Body of pancreas (tissue), 4 donors: ENCODE measurements at regions not wholly inside any gene's neighbourhood (a gene's known extent, or its start where the extent isn't known, plus 50 kb on each side); places are given as distances from the start of the nearest gene placed in this dataset.

Source experiments
- POLR2A ChIP-seq, 3 donors: fragments of 450-650 bp; IDR thresholded peaks; one replicate each; pipeline ENCODE4 v1.6.1; 2016; ENCODE audit warnings: antibody characterized with exemption in 3 of 3, mild to moderate bottlenecking in 2 of 3
- TF ChIP-seq, protein P1 (sequence below), 7 experiments: fragments of 450-650 bp in 4 of 7; fragments of 200-600 bp in 3 of 7; sonication (generic) in 3 of 7; IDR thresholded peaks; one replicate each; pipeline ENCODE4 v1.5.1; 2016 to 2019; ENCODE audit warnings: antibody characterized with exemption in 7 of 7

DNA sequence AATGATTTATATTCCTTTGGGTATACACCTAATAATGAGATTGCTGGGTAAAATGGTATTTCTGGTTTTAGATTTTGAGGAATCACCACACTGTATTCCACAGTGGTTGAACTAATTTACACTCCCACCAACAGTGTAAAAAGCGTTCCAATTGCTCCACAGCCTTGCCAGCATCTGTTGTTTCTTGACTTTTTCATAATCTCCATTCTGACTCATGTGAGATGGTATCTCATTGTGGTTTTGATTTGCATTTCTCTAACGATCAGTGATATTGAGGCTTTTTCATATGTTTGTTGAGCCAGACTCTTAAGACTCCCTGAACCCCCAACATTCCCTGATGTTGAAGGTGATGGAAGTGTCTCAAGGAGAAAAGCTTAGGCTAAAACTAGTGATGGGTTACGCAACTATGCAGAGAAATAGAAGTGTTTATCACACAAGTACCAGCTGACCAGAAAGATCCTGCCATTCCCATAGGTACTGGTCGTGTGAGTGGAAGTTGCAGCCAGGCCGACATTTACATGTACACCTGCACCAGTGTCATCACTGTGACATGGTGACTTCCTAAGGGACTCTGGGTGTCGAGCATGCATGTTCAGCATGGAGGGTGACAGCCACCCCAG, 711.2 kb upstream of the NRP1 start:
- TF ChIP-seq, protein P1, sequence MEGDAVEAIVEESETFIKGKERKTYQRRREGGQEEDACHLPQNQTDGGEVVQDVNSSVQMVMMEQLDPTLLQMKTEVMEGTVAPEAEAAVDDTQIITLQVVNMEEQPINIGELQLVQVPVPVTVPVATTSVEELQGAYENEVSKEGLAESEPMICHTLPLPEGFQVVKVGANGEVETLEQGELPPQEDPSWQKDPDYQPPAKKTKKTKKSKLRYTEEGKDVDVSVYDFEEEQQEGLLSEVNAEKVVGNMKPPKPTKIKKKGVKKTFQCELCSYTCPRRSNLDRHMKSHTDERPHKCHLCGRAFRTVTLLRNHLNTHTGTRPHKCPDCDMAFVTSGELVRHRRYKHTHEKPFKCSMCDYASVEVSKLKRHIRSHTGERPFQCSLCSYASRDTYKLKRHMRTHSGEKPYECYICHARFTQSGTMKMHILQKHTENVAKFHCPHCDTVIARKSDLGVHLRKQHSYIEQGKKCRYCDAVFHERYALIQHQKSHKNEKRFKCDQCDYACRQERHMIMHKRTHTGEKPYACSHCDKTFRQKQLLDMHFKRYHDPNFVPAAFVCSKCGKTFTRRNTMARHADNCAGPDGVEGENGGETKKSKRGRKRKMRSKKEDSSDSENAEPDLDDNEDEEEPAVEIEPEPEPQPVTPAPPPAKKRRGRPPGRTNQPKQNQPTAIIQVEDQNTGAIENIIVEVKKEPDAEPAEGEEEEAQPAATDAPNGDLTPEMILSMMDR (IDR thresholded peaks at IDR 0.05) = no peak
- no peak for TF ChIP-seq POLR2A (IDR thresholded peaks at IDR 0.05)
